NCI-H526 treated with DMSO at 0.1 percent for 48 hours (cell line): ENCODE measurements at regions not wholly inside any gene's neighbourhood (a gene's known extent, or its start where the extent isn't known, plus 50 kb on each side); places are given as distances from the start of the nearest gene placed in this dataset.

Experiments used
- DNase-seq: peaks from one replicate; lab custom pipeline; 2025; lab: John Stamatoyannopoulos, UW

GRCh38 chr11:70675697-70676374 lies 277.5 kb downstream of the CTTN start:
- DNase-seq, result no peak

- DNase-seq, result no peak
Observed at GRCh38 chr11:70677232-70677916, 279.0 kb downstream of the CTTN start.

DNA sequence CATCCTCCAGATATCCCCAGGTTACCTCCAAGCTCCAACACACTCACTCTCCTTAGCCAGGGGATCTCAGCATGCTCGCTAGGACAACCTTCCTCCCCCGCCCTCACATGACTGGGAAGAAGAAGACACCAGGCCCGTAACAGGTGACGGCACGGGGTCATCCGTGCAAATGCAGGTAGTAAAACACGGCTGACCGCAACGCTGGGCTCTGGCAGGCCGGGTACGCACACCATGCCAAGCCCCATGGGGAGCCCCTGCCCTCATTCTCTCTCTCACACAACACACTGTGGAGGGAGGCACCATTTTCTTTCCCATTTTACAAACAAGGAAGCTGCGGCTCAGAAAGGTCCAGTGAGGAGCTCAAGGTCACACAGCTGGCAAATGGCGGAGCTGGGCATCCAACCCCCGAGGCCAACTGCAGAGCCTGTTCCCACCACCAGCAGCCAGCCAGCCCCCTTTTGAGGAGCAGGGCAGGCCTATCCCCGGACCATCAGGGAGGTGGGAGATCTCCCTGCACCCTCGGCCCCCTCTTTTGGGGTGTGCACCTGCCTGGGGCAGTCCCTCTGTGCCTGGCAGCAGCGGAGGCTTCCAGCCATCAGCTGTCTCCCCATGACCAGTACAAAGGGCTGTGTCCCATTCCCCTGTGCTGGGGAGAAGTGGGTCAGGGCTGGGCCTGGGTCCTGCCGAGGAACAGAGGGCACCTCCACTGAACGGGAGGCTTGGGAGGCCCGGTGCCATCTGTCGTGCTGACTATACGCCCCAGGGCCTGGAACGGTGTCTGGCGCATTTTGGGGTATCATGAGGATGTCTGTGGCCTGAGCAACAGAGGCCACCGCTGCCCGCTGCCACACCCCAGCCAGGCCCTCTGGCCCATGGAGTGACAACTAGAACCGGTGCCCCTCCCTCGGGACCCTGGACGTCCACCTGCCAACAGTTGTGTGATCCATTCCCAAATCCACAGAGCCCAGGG lies 280.9 kb downstream of the CTTN start:
- DNase-seq, result no peak

DNA sequence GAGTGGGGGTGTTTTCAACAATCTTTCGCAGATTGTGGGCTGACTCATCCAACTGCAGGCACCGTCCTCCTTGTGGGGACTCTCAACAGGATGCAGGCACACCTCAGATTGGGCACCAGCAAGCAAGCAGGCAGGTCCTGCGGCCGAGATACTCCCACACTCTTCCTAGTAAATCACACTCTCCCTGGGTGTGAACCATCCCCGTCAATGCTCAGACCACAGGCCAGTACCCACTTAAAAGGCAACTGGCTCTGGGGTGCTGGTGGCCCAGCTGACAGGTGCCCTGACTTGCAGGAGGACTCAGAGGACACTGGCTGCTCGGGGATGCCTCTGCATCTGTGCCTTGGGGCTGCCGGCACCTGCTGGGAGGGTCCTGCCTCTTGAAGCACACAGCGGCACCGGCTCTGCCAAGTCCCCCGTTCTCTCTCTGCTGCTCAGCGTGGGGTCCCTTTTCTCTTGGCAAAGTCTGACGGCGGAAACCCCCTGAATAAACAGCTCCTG lies 282.5 kb downstream of the CTTN start:
- no peak for DNase-seq

DNA sequence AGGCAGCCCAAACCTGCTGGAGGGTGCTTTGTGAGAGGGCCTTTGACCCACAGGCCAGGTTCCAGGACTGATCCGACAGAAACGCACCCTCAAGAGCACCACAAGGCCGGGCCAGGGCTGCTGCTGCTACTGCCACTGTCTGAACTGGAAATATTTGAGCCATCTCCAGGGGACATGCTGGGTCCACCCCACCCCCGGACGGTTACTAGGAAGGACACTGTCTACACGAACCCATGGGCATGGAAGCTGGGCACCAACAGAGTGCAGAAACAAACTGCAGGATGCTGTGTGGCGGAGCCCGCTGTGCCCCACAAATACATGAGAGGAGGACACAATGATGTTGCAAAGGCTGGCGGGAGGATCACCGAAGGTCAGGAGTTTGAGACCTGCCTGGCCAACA lies 283.7 kb downstream of the CTTN start:
- no peak for DNase-seq

GRCh38 chr11:70682760-70683159 lies 284.4 kb downstream of the CTTN start:
- DNase-seq, result no peak

DNA sequence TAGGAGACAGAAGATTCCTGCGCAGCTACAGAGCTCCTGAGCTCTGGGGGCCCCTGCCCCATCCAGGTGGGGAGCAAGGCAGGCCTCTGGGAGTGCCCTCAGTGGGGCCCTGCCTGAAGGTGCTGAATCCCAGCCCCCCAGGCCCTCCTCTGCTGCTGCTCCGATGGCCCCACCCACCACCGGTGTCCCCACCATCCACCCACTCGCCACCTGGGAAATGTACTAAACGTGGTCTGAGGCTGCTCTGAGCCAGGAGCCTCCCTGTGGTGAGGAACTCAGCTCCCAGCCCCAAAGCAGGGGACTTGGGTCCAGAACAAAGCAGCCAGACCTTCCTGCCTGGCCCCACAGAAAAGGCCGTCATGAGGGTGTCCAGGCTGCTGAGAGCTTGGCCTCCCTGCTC lies 289.4 kb downstream of the CTTN start:
- DNase-seq, result no peak

DNA sequence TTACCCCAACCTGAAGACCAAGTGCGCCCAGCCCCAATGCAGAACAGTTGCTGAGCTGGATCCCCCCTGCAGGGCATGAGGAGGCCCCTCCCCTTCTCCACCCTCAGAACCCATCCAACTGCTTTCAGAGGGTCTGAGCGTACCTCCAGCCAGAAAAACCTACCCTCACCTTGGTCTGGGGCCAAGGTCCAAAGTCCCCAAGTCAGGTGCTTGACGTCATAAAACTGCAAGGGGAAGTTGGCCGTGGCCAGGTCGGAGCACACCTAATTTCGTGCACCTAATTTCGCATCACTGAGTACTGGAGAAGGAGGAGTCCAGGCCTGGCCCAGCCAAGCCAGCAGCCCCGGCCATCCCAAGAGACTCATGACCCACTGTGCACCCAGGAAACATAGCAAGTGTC lies 289.8 kb downstream of the CTTN start:
- DNase-seq, result no peak

GRCh38 chr11:70689764-70690163 lies 291.4 kb downstream of the CTTN start:
- no peak for DNase-seq

GRCh38 chr11:70692131-70692530 lies 293.8 kb downstream of the CTTN start:
- DNase-seq, result no peak

DNA sequence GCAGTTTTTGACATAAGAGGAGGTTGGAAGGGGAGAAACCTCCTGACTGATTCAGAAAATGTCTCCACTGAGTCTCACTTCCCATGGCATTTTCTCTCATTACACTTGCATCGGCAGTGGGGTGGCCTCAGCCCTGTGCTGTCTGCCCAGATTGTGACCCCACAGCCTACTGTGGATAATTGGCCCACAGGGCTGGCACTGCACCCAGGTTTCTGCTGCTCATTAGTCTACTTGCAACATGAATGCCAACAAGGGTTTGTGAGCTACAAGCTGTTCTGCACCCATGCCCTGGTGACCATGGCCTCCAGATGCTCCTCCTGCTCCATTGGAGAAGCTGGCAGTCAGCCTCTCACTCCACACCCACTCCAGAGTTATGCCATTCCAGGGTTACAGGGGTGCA lies 296.0 kb downstream of the CTTN start:
- DNase-seq, result no peak

GRCh38 chr11:70695086-70695960 lies 297.0 kb downstream of the CTTN start:
- DNase-seq, result no peak

DNA sequence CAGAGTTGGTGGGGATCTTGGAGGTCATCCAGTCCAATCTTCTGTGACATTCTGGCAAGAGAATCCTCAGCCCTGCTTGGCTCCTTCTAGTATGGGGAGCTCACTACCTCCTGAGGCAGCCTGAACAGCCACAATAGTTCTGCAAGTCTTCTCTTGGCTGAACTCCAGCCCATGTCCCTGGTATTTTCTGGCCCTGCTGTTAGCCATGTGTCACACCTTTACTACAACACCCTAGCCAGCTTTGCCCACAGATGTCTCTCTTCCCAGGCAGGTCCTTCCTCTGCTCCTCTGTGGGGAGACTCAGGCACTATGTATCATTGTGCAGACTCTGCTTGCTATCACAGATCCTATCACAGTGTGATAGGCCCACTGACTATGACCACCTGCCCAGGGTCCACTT lies 297.7 kb downstream of the CTTN start:
- DNase-seq, result no peak

DNA sequence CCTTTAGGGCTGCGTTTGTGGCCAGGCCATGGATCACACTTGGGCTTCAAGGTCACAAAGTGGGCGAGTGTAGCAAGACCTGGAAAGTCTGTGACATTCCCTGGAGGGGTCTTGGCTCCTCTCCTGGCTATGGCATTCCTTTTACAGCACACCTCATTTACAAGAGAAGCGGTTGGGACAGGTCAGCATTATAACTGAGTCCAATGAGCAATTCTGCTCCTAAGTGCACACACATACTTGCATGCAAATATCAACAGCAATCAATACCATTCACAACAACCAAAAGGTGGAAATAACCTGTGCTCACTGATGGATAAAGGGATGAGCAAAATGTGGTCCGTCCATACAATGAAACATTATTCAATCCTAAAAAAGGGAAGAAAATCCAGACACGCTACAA lies 298.2 kb downstream of the CTTN start:
- no peak for DNase-seq

DNA sequence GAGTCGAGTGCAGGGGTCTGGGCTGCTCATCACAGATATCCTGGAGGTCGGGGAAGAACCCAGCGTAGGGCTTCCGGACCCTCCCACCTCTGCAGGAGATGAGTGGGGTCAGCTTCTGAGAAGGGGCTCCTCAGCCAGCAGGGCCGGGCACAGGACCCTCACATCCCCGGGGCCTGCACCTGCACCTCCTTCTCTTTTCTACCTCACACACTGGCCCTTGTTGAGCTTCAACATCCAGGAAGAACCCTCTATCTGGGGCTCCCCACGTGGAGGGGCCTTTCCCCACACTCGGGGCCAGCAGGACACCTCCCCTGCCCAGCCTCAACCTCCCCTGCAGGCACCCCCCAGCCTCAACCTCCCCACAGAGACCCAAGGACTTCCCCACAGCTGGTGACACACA lies 299.4 kb downstream of the CTTN start:
- no peak for DNase-seq

DNA sequence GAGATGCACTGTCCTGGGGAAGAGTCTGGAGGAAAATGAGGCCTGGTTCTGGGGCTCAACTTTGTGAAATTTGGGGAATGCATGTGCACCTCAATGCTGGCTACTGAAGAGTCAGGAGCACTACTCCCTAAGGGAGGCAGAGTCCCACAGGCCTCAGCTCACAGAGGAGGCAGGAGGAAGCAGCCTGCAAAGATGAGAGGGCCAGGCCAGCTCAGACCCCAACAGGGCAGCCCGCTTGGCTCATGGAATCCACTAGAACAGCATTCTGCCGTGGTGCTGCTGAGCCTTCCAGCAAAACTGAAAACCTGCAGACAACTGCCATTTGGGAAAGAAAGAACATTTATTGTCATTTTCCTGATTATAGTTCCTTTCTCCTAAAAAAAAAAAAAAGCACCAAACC lies 300.5 kb downstream of the CTTN start:
- no peak for DNase-seq

GRCh38 chr11:70699294-70700221 lies 301.2 kb downstream of the CTTN start:
- DNase-seq, result peak; percentile 10

- DNase-seq, result no peak
Observed at GRCh38 chr11:70700453-70700852, 302.1 kb downstream of the CTTN start.

GRCh38 chr11:70700871-70701270 lies 302.5 kb downstream of the CTTN start:
- no peak for DNase-seq

DNA sequence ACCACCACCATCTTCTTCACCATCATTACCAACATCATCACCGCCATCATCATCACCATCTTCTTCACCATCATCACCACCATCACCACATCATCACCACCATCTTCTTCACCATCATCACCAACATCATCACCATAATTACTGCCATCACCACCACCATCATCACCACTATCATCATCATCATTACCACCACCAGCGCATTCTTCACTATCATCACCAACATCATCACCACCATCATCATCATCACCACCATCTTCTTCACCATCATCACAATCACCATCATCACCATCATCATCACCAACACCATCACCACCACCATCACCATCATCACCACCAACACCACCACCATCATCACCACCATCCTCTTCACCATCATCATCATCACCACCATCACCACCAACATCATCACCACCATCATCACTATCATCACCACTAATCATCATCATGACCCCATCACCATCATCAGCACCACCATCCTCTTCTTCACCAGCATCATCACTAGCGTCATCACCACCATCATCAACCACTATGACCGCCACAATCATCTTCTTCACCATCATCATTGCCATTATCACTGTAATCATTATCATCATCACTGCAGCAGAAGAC lies 303.8 kb downstream of the CTTN start:
- no peak for DNase-seq
